CD4-positive, CD25-positive, alpha-beta regulatory T cell (primary cell): ENCODE measurements at regions not wholly inside any gene's neighbourhood (a gene's known extent, or its start where the extent isn't known, plus 50 kb on each side); places are given as distances from the start of the nearest gene placed in this dataset.

Experiments used
- ATAC-seq, 2 donors: fragments of 150-1000 bp; cut with Tn5 transposase; one replicate each; pipeline ENCODE4 v1.10.0; 2021; ENCODE audit warnings: low read depth in 2 of 2, moderate number of reproducible peaks in 2 of 2, moderate library complexity in 1 of 2
- DNase-seq, 3 donors: peaks; one replicate each; pipeline versions ENCODE4 v3.0.0 to v3.0.0-alpha.2; 2012 to 2022; ENCODE audit warnings: mixed read lengths in 1 of 3
- H3K27ac ChIP-seq: one replicate; pipeline ENCODE4 v1.7.0; 2013; ENCODE audit warnings: mild to moderate bottlenecking, low read length; ENCODE audit not compliant: insufficient read depth, poor library complexity, severe bottlenecking
- H3K27me3 ChIP-seq: one replicate; pipeline ENCODE4 v1.7.0; 2013; ENCODE audit warnings: low read length; ENCODE audit not compliant: control insufficient read depth, insufficient read depth
- H3K36me3 ChIP-seq: one replicate; pipeline ENCODE4 v1.7.0; 2013; ENCODE audit warnings: mild to moderate bottlenecking, low read length, moderate library complexity; ENCODE audit not compliant: control insufficient read depth, insufficient read depth
- H3K4me1 ChIP-seq: 2 replicates; pipeline ENCODE4 v1.7.0; 2013; ENCODE audit warnings: mild to moderate bottlenecking, low read length; ENCODE audit not compliant: insufficient read depth, control insufficient read depth, poor library complexity, severe bottlenecking
- H3K4me3 ChIP-seq: one replicate; pipeline ENCODE4 v1.7.0; 2013; ENCODE audit warnings: low read depth, mild to moderate bottlenecking, low read length, moderate library complexity
- H3K9me3 ChIP-seq, 2 experiments: 1 replicate in 1 of 2; 2 replicates in 1 of 2; pipeline ENCODE4 v1.7.0; 2013; ENCODE audit warnings: low read length in 2 of 2, mild to moderate bottlenecking in 1 of 2, moderate library complexity in 1 of 2; ENCODE audit not compliant: control insufficient read depth in 2 of 2
- H3K27ac Mint-ChIP-seq, 3 donors: one replicate each; pipeline ENCODE4 v1.8.0; 2020 to 2022; ENCODE audit warnings: mild to moderate bottlenecking in 3 of 3, mixed read lengths in 3 of 3, moderate library complexity in 2 of 3
- H3K27me3 Mint-ChIP-seq: one replicate; pipeline ENCODE4 v1.8.0; 2022; ENCODE audit warnings: mild to moderate bottlenecking, mixed read lengths
- H3K36me3 Mint-ChIP-seq: one replicate; pipeline ENCODE4 v1.8.0; 2020; ENCODE audit warnings: mixed read lengths
- H3K4me1 Mint-ChIP-seq, 4 donors: one replicate each; pipeline ENCODE4 v1.8.0; 2020 to 2022; ENCODE audit warnings: mixed read lengths in 4 of 4, mild to moderate bottlenecking in 1 of 4
- H3K4me3 Mint-ChIP-seq, 4 donors: one replicate each; pipeline ENCODE4 v1.8.0; 2020 to 2022; ENCODE audit warnings: mild to moderate bottlenecking in 4 of 4, mixed read lengths in 4 of 4, moderate library complexity in 3 of 4
- H3K9me3 Mint-ChIP-seq, 7 donors: one replicate each; pipeline ENCODE4 v1.8.0; 2020 to 2022; ENCODE audit warnings: mixed read lengths in 7 of 7, mild to moderate bottlenecking in 3 of 7, moderate library complexity in 2 of 7

DNA sequence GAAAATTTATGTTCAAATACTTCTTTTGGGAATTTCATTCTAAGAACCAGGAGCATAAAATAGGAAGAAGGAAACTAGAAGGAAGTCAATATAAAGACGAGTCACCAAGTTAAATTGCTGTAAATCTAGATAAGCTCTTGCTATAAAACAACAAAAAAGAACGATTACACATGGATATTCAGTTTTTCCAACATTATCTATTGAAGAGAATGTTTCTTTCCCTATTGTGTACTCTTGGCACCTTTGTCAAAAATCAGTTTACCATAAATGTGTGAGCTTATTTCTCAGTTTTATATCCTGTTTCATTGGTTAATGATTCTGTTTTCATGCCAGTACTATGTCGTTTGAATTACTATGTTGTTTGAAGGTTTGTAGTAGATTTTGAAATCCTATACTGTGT is 536.3 kb upstream of the MKI67 start:
- H3K27me3 Mint-ChIP-seq = peaks cover 9% of the 10 kb centered on the region
- H3K9me3 ChIP-seq = peaks cover 0 to 4% of the 10 kb centered on the region in 2 experiments
- no peak for ATAC-seq
- no peaks in the 10 kb centered on the region for H3K4me1 ChIP-seq
- no peaks in the 10 kb centered on the region for H3K36me3 Mint-ChIP-seq
- H3K27me3 ChIP-seq = no peaks in the 10 kb centered on the region
- DNase-seq = no peak
- H3K4me3 ChIP-seq = no peak overlapping the region
- no peak overlapping the region for H3K4me3 Mint-ChIP-seq
- no peak overlapping the region for H3K27ac Mint-ChIP-seq
- peaks cover 0 to 6% (median 0%) of the 10 kb centered on the region in 7 donors for H3K9me3 Mint-ChIP-seq
- no peak overlapping the region for H3K27ac ChIP-seq
- no peaks in the 10 kb centered on the region for H3K36me3 ChIP-seq
- H3K4me1 Mint-ChIP-seq = no peaks in the 10 kb centered on the region

DNA sequence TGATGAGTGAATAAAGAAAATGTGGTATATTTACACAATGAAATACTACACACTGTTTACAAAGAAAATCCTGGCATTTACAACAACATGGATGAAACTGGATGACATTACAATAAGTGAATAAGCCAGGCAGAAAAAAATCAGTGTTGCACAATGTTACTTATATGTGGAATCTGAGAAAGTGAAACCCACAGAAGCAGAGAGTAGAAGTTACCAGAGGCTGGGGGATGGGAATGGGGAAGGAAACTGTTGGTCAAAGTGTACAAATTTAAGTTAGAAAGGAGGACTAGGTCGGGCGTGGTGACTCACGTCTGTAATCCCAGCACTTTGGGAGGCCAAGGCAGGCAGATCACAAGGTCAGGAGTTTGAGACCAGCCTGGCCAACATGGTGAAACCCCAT is 538.5 kb upstream of the MKI67 start:
- Mint-ChIP-seq H3K4me3 (no peak overlapping the region), H3K36me3 (no peaks in the 10 kb centered on the region), H3K4me1 (no peaks in the 10 kb centered on the region), H3K9me3 (peaks cover 0 to 6% (median 0%) of the 10 kb centered on the region in 7 donors), H3K27ac (no peak overlapping the region), H3K27me3 (peaks cover 9% of the 10 kb centered on the region)
- Histone ChIP-seq H3K27ac (no peak overlapping the region), H3K9me3 (peaks cover 0 to 4% of the 10 kb centered on the region in 2 experiments), H3K4me3 (no peak overlapping the region), H3K36me3 (no peaks in the 10 kb centered on the region), H3K4me1 (no peaks in the 10 kb centered on the region), H3K27me3 (no peaks in the 10 kb centered on the region)
- no peak for ATAC-seq
- no peak for DNase-seq

DNA sequence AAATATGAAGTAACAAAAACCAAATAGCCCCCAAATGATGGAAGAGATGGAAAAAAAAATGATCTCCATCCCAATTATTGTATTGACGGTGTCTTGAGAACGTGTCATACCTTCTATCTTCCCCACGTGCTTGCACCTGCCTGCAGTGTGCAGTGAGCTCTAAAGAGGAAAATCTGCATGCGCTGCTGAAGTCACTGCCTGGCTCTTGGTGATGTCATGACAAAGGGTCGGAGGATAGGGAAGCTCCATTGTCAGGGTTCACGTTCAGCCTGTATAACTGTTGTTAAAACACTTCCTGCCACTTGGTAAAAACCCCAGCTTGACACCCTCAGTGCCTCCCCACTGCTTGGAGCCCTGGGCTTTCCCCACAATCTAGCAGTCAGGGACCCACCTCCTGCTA is 549.2 kb upstream of the MKI67 start:
- Histone ChIP-seq H3K36me3 (no peaks in the 10 kb centered on the region), H3K4me3 (no peak overlapping the region), H3K9me3 (no peaks in the 10 kb centered on the region), H3K27me3 (no peaks in the 10 kb centered on the region), H3K4me1 (no peaks in the 10 kb centered on the region), H3K27ac (no peak overlapping the region)
- Mint-ChIP-seq H3K27ac (no peak overlapping the region), H3K36me3 (no peaks in the 10 kb centered on the region), H3K9me3 (no peaks in the 10 kb centered on the region), H3K4me3 (no peak overlapping the region), H3K27me3 (peaks cover 4% of the 10 kb centered on the region), H3K4me1 (no peaks in the 10 kb centered on the region)
- DNase-seq (no peak), ATAC-seq (no peak)

DNA sequence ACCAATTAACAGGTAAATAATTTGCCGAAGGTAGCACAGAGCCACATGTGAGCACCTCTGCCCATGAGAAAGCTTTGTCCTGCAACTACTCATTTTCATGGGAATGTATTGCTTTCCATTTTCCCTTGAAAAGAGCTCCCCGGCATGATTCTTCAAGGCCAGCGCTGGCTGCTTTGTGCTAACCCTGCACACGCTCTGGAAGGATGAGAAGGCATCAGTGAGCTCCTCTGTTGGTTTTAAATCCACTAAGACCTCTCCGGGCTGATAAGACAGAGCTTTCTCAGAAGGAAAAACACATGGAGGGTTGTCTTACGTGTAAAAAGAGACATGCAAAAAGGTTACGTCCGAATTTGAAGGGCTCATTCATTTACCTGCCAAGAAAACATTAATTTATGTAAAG is 553.9 kb upstream of the MKI67 start:
- Histone ChIP-seq H3K4me1 (no peaks in the 10 kb centered on the region), H3K36me3 (no peaks in the 10 kb centered on the region), H3K4me3 (no peak overlapping the region), H3K27me3 (no peaks in the 10 kb centered on the region), H3K9me3 (no peaks in the 10 kb centered on the region), H3K27ac (no peak overlapping the region)
- no peak overlapping the region for H3K4me3 Mint-ChIP-seq
- no peak overlapping the region for H3K27ac Mint-ChIP-seq
- H3K4me1 Mint-ChIP-seq = no peaks in the 10 kb centered on the region
- no peaks in the 10 kb centered on the region for H3K36me3 Mint-ChIP-seq
- no peaks in the 10 kb centered on the region for H3K27me3 Mint-ChIP-seq
- no peak for DNase-seq
- H3K9me3 Mint-ChIP-seq = no peaks in the 10 kb centered on the region
- ATAC-seq = no peak

DNA sequence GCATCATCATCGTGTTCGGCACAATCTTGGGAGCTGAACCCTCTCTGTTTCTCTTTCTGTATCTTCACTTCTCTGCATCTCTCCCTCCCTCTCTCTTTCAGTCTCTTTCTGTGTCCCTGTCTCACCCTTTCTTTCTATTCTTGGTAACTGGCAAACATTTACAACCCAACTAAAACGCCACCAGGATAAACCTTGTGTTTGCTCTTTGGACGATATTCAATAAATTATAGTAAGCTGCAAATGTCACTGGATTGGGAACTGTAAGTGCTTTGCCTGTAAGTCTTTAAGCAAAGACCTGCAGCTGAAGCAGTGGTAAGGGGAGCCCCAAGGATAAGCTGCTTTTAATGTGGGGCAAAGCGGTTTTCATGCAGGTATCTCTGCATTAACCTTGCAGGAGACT is 558.0 kb upstream of the MKI67 start:
- no peaks in the 10 kb centered on the region for H3K27me3 ChIP-seq
- no peaks in the 10 kb centered on the region for H3K9me3 ChIP-seq
- no peak overlapping the region for H3K27ac Mint-ChIP-seq
- H3K9me3 Mint-ChIP-seq = no peaks in the 10 kb centered on the region
- no peak for ATAC-seq
- no peak overlapping the region for H3K4me3 ChIP-seq
- no peaks in the 10 kb centered on the region for H3K36me3 Mint-ChIP-seq
- no peaks in the 10 kb centered on the region for H3K4me1 Mint-ChIP-seq
- no peak overlapping the region for H3K27ac ChIP-seq
- H3K4me1 ChIP-seq = no peaks in the 10 kb centered on the region
- H3K27me3 Mint-ChIP-seq = no peaks in the 10 kb centered on the region
- no peak for DNase-seq
- no peak overlapping the region for H3K4me3 Mint-ChIP-seq
- H3K36me3 ChIP-seq = no peaks in the 10 kb centered on the region

DNA sequence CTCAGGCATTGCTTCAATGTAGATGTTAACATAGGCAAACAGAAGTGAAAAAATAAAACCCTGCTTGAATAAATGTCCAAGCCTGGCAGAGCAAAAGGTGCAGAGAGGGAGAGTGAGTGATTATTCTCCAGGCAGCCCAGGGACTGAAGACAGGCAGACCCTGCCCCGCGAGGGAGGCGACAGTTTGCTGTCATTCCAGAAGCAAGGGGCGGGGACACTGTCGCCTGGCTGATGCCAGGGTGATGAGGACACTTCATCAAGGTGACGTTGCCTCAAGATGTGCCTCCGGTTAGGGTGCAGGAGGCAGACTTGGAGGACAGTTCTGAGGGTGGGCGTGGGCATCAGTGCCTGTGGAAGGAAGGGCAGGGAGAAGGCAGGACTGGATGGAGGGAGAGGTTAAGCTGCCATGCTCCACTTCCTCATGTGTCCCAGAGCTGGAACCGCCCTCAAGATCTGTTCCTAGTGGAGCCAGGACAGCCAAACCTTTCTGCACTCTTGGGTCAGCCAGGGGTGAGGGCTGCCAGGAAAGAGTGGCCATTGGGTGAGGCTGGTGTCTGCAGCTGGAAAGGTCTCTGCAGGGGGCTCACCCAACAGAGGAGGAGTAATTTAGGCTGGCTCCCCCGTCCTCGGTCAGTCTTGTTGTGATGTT is 560.5 kb upstream of the MKI67 start:
- H3K4me1 Mint-ChIP-seq = no peaks in the 10 kb centered on the region
- H3K9me3 Mint-ChIP-seq = no peaks in the 10 kb centered on the region
- no peak for DNase-seq

DNA sequence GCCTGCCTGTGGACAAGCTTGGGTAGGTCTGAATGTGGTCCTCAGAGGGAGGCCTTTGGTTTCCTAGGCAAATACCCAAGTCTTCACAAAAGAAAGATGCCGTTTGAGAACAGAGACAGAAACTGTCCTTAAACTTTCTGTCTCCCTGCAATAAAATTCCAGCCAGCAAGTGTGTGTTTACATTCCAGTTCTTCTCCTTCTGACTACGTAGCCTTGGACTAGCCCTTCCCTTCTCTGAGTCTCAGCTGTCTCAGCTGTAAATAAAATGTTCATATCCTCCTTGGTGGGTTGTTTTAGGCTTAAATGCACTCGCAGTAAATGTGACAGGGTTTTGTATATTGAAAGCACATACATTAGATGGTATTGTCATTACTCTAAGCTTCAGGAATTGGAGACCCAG is 561.2 kb upstream of the MKI67 start:
- H3K4me3 Mint-ChIP-seq = no peak overlapping the region
- Histone ChIP-seq H3K27me3 (no peaks in the 10 kb centered on the region), H3K9me3 (no peaks in the 10 kb centered on the region), H3K4me1 (no peaks in the 10 kb centered on the region), H3K36me3 (no peaks in the 10 kb centered on the region), H3K27ac (no peak overlapping the region), H3K4me3 (no peak overlapping the region)
- ATAC-seq = no peak
- H3K36me3 Mint-ChIP-seq = no peaks in the 10 kb centered on the region
- DNase-seq = no peak
- H3K9me3 Mint-ChIP-seq = no peaks in the 10 kb centered on the region
- no peak overlapping the region for H3K27ac Mint-ChIP-seq
- no peaks in the 10 kb centered on the region for H3K27me3 Mint-ChIP-seq
- H3K4me1 Mint-ChIP-seq = no peaks in the 10 kb centered on the region

More for the DNA sequence above, 560.5 kb upstream of the MKI67 start:
- H3K27ac ChIP-seq = no peak overlapping the region
- Mint-ChIP-seq H3K27ac (peak overlapping the region in 1 of 3 donors; percentile 88), H3K27me3 (no peaks in the 10 kb centered on the region), H3K36me3 (no peaks in the 10 kb centered on the region), H3K4me3 (no peak overlapping the region)
- ATAC-seq = no peak
- no peaks in the 10 kb centered on the region for H3K4me1 ChIP-seq
- no peaks in the 10 kb centered on the region for H3K36me3 ChIP-seq
- H3K27me3 ChIP-seq = no peaks in the 10 kb centered on the region
- H3K9me3 ChIP-seq = no peaks in the 10 kb centered on the region
- no peak overlapping the region for H3K4me3 ChIP-seq

DNA sequence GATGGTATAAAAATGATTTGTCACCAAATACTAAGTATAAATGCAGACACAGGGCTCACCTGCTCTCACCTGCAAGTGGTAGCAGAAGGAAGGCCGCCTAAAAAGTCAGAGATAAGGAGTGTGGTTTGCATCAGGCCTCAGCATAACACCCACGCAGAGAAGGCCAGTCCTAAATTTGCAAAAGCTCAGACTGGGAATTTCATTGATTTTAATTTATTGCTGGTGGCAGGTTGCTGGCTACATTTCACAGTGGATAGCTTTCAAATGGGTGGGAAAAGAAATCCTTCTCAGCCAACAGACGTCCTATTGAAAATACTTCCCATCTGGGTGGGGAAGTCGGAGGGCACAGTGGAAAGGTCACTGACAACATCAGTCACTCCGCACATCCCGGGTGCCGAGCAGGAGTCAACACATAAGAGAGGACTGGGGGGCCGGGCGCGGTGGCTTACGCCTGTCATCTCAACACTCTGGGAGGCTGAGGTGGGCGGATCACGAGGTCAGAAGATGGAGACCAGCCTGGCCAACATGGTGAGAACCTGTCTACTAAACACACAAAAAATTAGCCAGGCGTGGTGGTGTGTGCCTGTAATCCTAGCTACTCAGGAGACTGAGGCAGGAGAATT is 561.8 kb upstream of the MKI67 start:
- ATAC-seq (no peak), DNase-seq (no peak)
- H3K36me3 Mint-ChIP-seq = no peaks in the 10 kb centered on the region
- H3K27ac Mint-ChIP-seq = peak overlapping the region in 1 of 3 donors; percentile 14
- H3K4me1 ChIP-seq = no peaks in the 10 kb centered on the region
- no peaks in the 10 kb centered on the region for H3K36me3 ChIP-seq
- no peak overlapping the region for H3K4me3 ChIP-seq
- H3K27me3 Mint-ChIP-seq = peaks cover 4% of the 10 kb centered on the region
- H3K27ac ChIP-seq = no peak overlapping the region
- no peaks in the 10 kb centered on the region for H3K4me1 Mint-ChIP-seq
- H3K9me3 ChIP-seq = no peaks in the 10 kb centered on the region
- H3K27me3 ChIP-seq = no peaks in the 10 kb centered on the region
- no peaks in the 10 kb centered on the region for H3K9me3 Mint-ChIP-seq
- no peak overlapping the region for H3K4me3 Mint-ChIP-seq
